H9 (cell line): ENCODE measurements at regions not wholly inside any gene's neighbourhood (a gene's known extent, or its start where the extent isn't known, plus 50 kb on each side); places are given as distances from the start of the nearest gene placed in this dataset.

ENCODE experiments used
- DNase-seq: peaks from one replicate; pipeline ENCODE4 v3.0.0-alpha.2; 2017
- H2AFZ ChIP-seq: one replicate; pipeline ENCODE4 v1.6.1; 2013; ENCODE audit warnings: mild to moderate bottlenecking, low read length, control low read depth, moderate library complexity
- H2AK5ac ChIP-seq: 2 replicates; pipeline ENCODE4 v1.6.1; 2013; ENCODE audit warnings: low read length, control low read depth, mixed read lengths; ENCODE audit not compliant: insufficient read length
- H2BK120ac ChIP-seq: one replicate; pipeline ENCODE4 v1.6.1; 2013; ENCODE audit warnings: low read depth, mild to moderate bottlenecking, low read length, control low read depth, inconsistent platforms; ENCODE audit not compliant: poor library complexity, severe bottlenecking
- H2BK12ac ChIP-seq: 2 replicates; pipeline ENCODE4 v1.6.1; 2013; ENCODE audit warnings: low read length, control low read depth, mixed read lengths, low read depth; ENCODE audit not compliant: insufficient read length
- H2BK15ac ChIP-seq: 2 replicates; pipeline ENCODE4 v1.6.1; 2013; ENCODE audit warnings: low read depth, low read length, control low read depth
- H2BK20ac ChIP-seq: one replicate; pipeline ENCODE4 v1.6.1; 2013; ENCODE audit warnings: low read depth, mild to moderate bottlenecking, low read length, control low read depth, inconsistent platforms; ENCODE audit not compliant: poor library complexity, severe bottlenecking
- H2BK5ac ChIP-seq: 2 replicates; pipeline ENCODE4 v1.6.1; 2013; ENCODE audit warnings: low read length, control low read depth, mixed read lengths; ENCODE audit not compliant: insufficient read length
- H3K14ac ChIP-seq: 2 replicates; pipeline ENCODE4 v1.6.1; 2013; ENCODE audit warnings: low read length, control low read depth; ENCODE audit not compliant: insufficient read depth
- H3K18ac ChIP-seq: 2 replicates; pipeline ENCODE4 v1.6.1; 2013; ENCODE audit warnings: low read depth, mild to moderate bottlenecking, mixed read lengths, low read length, control low read depth; ENCODE audit not compliant: insufficient read length
- H3K23ac ChIP-seq: 2 replicates; pipeline ENCODE4 v1.6.1; 2013; ENCODE audit warnings: low read length, control low read depth, mixed read lengths, low read depth; ENCODE audit not compliant: insufficient read length
- H3K23me2 ChIP-seq: 2 replicates; pipeline ENCODE4 v1.6.1; 2013; ENCODE audit warnings: low read depth, mild to moderate bottlenecking, mixed read lengths, low read length, control low read depth; ENCODE audit not compliant: insufficient read length, poor library complexity, severe bottlenecking
- H3K27ac ChIP-seq: 2 replicates; pipeline ENCODE4 v1.5.1; 2013; ENCODE audit warnings: low read length, control low read depth, mixed read lengths, low read depth; ENCODE audit not compliant: insufficient read length
- H3K27me3 ChIP-seq: 2 replicates; pipeline ENCODE4 v1.6.1; 2013; ENCODE audit warnings: low read length, control low read depth, inconsistent platforms; ENCODE audit not compliant: insufficient read depth
- H3K4ac ChIP-seq: 2 replicates; pipeline ENCODE4 v1.6.1; 2013; ENCODE audit warnings: low read depth, mild to moderate bottlenecking, control low read depth, inconsistent platforms, low read length, moderate library complexity
- H3K4me1 ChIP-seq: 2 replicates; pipeline ENCODE4 v1.6.1; 2013; ENCODE audit warnings: low read length, control low read depth, inconsistent platforms; ENCODE audit not compliant: insufficient read depth
- H3K4me2 ChIP-seq: 2 replicates; pipeline ENCODE4 v1.6.1; 2013; ENCODE audit warnings: low read length, control low read depth, mixed read lengths; ENCODE audit not compliant: insufficient read length, insufficient read depth
- H3K56ac ChIP-seq: 2 replicates; pipeline ENCODE4 v1.6.1; 2013; ENCODE audit warnings: low read depth, mild to moderate bottlenecking, mixed read lengths, low read length, control low read depth; ENCODE audit not compliant: insufficient read length
- H3K79me1 ChIP-seq: 2 replicates; pipeline ENCODE4 v1.6.1; 2013; ENCODE audit warnings: low read depth, mild to moderate bottlenecking, moderate library complexity, low read length, control low read depth, inconsistent platforms; ENCODE audit not compliant: insufficient read depth, poor library complexity, severe bottlenecking
- H3K79me2 ChIP-seq: 2 replicates; pipeline ENCODE4 v1.6.1; 2013; ENCODE audit warnings: low read length, control low read depth, inconsistent platforms; ENCODE audit not compliant: insufficient read depth
- H3K9ac ChIP-seq: 2 replicates; pipeline ENCODE4 v1.6.1; 2013; ENCODE audit warnings: low read length, control low read depth, mixed read lengths; ENCODE audit not compliant: insufficient read length; ENCODE audit errors: extremely low read depth
- H3K9me3 ChIP-seq: one replicate; pipeline ENCODE4 v1.6.1; 2013; ENCODE audit warnings: low read depth, low read length, inconsistent platforms; ENCODE audit not compliant: control insufficient read depth
- H3T11ph ChIP-seq: one replicate; pipeline ENCODE4 v1.6.1; 2013; ENCODE audit warnings: mild to moderate bottlenecking, low read length, control low read depth, inconsistent platforms
- H4K20me1 ChIP-seq: one replicate; pipeline ENCODE4 v1.6.1; 2013; ENCODE audit not compliant: control insufficient read depth, insufficient read length, insufficient read depth
- H4K5ac ChIP-seq: 2 replicates; pipeline ENCODE4 v1.6.1; 2013; ENCODE audit warnings: low read depth, mild to moderate bottlenecking, mixed read lengths, low read length, control low read depth; ENCODE audit not compliant: insufficient read length
- H4K8ac ChIP-seq: replicated peaks from 2 replicates; pipeline ENCODE4 v1.6.1; 2013; ENCODE audit warnings: low read length, control low read depth, mixed read lengths, low read depth; ENCODE audit not compliant: insufficient read length
- H4K91ac ChIP-seq: 2 replicates; pipeline ENCODE4 v1.6.1; 2013; ENCODE audit warnings: low read depth, mild to moderate bottlenecking, moderate library complexity, mixed read lengths, low read length, control low read depth; ENCODE audit not compliant: insufficient read length
- H3K27ac Mint-ChIP-seq, 3 experiments: 2 replicates in 2 of 3; 3 replicates in 1 of 3; pipeline ENCODE4 v1.8.0; 2020 to 2021; ENCODE audit warnings: mixed read lengths in 3 of 3, mild to moderate bottlenecking in 1 of 3, moderate library complexity in 1 of 3
- H3K27me3 Mint-ChIP-seq: 2 replicates; pipeline ENCODE4 v1.8.0; 2021; ENCODE audit warnings: low read depth, mild to moderate bottlenecking, moderate library complexity, mixed read lengths
- H3K36me3 Mint-ChIP-seq, 3 experiments: 2 replicates in 2 of 3; 3 replicates in 1 of 3; pipeline ENCODE4 v1.8.0; 2020 to 2021; ENCODE audit warnings: low read depth in 3 of 3, mixed read lengths in 3 of 3; ENCODE audit not compliant: insufficient read depth in 1 of 3
- H3K4me1 Mint-ChIP-seq, 2 experiments: 2 replicates each; pipeline ENCODE4 v1.8.0; 2020; ENCODE audit warnings: mixed read lengths in 2 of 2
- H3K4me3 Mint-ChIP-seq, 2 experiments: 2 replicates in 1 of 2; 3 replicates in 1 of 2; pipeline ENCODE4 v1.8.0; 2020 to 2021; ENCODE audit warnings: mild to moderate bottlenecking in 2 of 2, mixed read lengths in 2 of 2, moderate library complexity in 1 of 2
- H3K9me3 Mint-ChIP-seq, 2 experiments: 2 replicates in 1 of 2; 3 replicates in 1 of 2; pipeline ENCODE4 v1.8.0; 2020; ENCODE audit warnings: mild to moderate bottlenecking in 2 of 2, mixed read lengths in 2 of 2, moderate library complexity in 1 of 2
- CTCF ChIP-seq: fragments of 200-600 bp; sonication (generic); conservative IDR thresholded peaks from 3 replicates; pipeline ENCODE4 v1.8.0; 2021; ENCODE audit warnings: antibody characterized with exemption, mild to moderate bottlenecking
- WGBS: extraction: QIAGEN DNeasy Blood & Tissue Kit; methylation state at CpG from one replicate; pipeline ENCODE4 v1.1.7; 2013; ENCODE audit warnings: missing lambda C conversion rate, low lambda C conversion rate, mixed read lengths; ENCODE audit not compliant: insufficient read length; ENCODE audit errors: extremely low coverage; 5-methylcytosine and 5-hydroxymethylcytosine counted together

DNA sequence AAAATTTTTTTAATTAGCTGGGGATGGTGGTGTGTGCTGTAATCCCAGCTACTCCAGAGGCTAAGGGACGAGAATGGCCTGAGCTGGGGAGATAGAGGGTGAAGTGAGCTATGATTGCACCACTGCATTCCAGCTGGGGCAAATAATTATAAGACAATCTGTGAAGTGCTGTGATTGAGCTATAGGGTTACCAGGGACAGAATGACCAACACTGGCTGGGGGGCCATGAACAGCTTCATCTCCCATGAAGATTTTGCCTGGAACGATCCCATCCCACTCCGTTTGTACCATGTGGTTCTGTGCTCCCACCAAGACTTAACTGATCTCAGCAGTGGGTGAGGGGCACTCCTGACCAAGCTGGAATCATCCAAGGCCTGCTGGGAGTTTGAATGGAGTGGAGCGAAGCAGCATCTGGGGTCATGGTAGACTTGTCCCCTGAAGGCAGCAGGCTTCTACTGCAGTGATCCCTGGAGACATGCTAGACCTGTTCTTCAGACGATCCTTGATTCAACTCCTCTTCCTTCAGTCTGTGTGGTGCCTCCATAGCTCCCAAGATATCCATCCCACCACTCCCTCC lies 53.6 kb upstream of the CTPS1 start:
- no peak for TF ChIP-seq CTCF
- Histone ChIP-seq H3K4me2 (no peak overlapping the region), H3K4me1 (no peaks in the 10 kb centered on the region), H3K9ac (no peak overlapping the region), H3K23ac (no peak overlapping the region), H3K23me2 (no peaks in the 10 kb centered on the region), H3K9me3 (no peaks in the 10 kb centered on the region), H4K5ac (no peak overlapping the region), H3K27me3 (no peaks in the 10 kb centered on the region), H4K20me1 (no peaks in the 10 kb centered on the region), H4K91ac (no peak overlapping the region), H2BK5ac (no peak overlapping the region), H3K27ac (no peak overlapping the region), H4K8ac (no peak overlapping the region), H3K18ac (no peak overlapping the region), H3K79me2 (no peaks in the 10 kb centered on the region), H3K79me1 (no peaks in the 10 kb centered on the region), H3K14ac (0 out of 2 replicates have a peak overlapping the region, but pooled peaks have one; percentile 73), H3T11ph (no peak overlapping the region), H2BK12ac (no peak overlapping the region), H2AFZ (no peak overlapping the region), H2BK15ac (no peak overlapping the region), H2AK5ac (no peak overlapping the region), H2BK120ac (no peak overlapping the region), H3K56ac (no peak overlapping the region), H2BK20ac (no peak overlapping the region), H3K4ac (no peak overlapping the region)
- H3K9me3 Mint-ChIP-seq: no peaks in the 10 kb centered on the region
- WGBS: no CpG with 5 or more reads among the region's 5 CpGs
- H3K36me3 Mint-ChIP-seq: no peaks in the 10 kb centered on the region
- H3K4me3 Mint-ChIP-seq: no peak overlapping the region
- H3K27ac Mint-ChIP-seq: no peak overlapping the region
- no peak for DNase-seq
- H3K27me3 Mint-ChIP-seq: peaks cover 1% of the 10 kb centered on the region
- peaks cover 4% of the 10 kb centered on the region in 2 experiments; a peak in 3 of 4 replicates for H3K4me1 Mint-ChIP-seq
